ENCODE measurements at regions not wholly inside any gene's neighbourhood (a gene's known extent, or its start where the extent isn't known, plus 50 kb on each side); places are given as distances from the start of the nearest gene placed in this dataset.

- WGBS = 88% methylated on average over 8 of the region's 8 CpGs
- H3K27ac ChIP-seq = no peak overlapping the region
- TF ChIP-seq POLR2AphosphoS5 (IDR thresholded peaks at IDR 0.05) (no peak), CTCF (IDR thresholded peaks at IDR 0.05) (no peak), POLR2A (IDR thresholded peaks at IDR 0.05) (no peak)
- no peaks in the 10 kb centered on the region for H3K9me3 ChIP-seq
- H3K4me1 ChIP-seq (replicated peaks) = no peaks in the 10 kb centered on the region
- intact Hi-C loops (cut with DNase I) = no loop called here
- no peaks in the 10 kb centered on the region for H3K36me3 ChIP-seq
- H3K4me3 ChIP-seq = no peak overlapping the region
- no peaks in the 10 kb centered on the region for H3K27me3 ChIP-seq (replicated peaks; ENCODE audit: insufficient read depth)
- DNase-seq (ENCODE audit: low spot score) = no peak
Observed at GRCh38 chr2:223669453-223670225, 67.5 kb upstream of the SCG2 start.

- no peaks in the 10 kb centered on the region for H3K36me3 ChIP-seq
- no peaks in the 10 kb centered on the region for H3K27me3 ChIP-seq (replicated peaks; ENCODE audit: insufficient read depth)
- no peak for DNase-seq (ENCODE audit: low spot score)
- H3K27ac ChIP-seq = no peak overlapping the region
- intact Hi-C loops (cut with DNase I) = no loop called here
- no peaks in the 10 kb centered on the region for H3K4me1 ChIP-seq (replicated peaks)
- WGBS = 83% methylated on average over 5 of the region's 5 CpGs
- H3K9me3 ChIP-seq = no peaks in the 10 kb centered on the region
- TF ChIP-seq POLR2A (IDR thresholded peaks at IDR 0.05) (no peak), POLR2AphosphoS5 (IDR thresholded peaks at IDR 0.05) (no peak), CTCF (IDR thresholded peaks at IDR 0.05) (no peak)
- H3K4me3 ChIP-seq = no peak overlapping the region
Observed at GRCh38 chr2:223668302-223668998, 66.3 kb upstream of the SCG2 start.

GRCh38 chr2:223654384-223654915 lies 52.3 kb upstream of the SCG2 start:
- intact Hi-C loops (cut with DNase I) = no loop called here
- WGBS = 90% methylated on average over 6 of the region's 6 CpGs
- no peaks in the 10 kb centered on the region for H3K4me1 ChIP-seq (replicated peaks)
- no peaks in the 10 kb centered on the region for H3K36me3 ChIP-seq
- no peak overlapping the region for H3K4me3 ChIP-seq
- H3K27ac ChIP-seq = no peak overlapping the region
- no peaks in the 10 kb centered on the region for H3K27me3 ChIP-seq (replicated peaks; ENCODE audit: insufficient read depth)
- H3K9me3 ChIP-seq = no peaks in the 10 kb centered on the region
- DNase-seq (ENCODE audit: low spot score) = no peak
- TF ChIP-seq POLR2A (IDR thresholded peaks at IDR 0.05) = no peak
- no peak for TF ChIP-seq POLR2AphosphoS5 (IDR thresholded peaks at IDR 0.05)
- TF ChIP-seq CTCF (IDR thresholded peaks at IDR 0.05) = no peak

- no peaks in the 10 kb centered on the region for H3K27me3 ChIP-seq (replicated peaks; ENCODE audit: insufficient read depth)
- H3K9me3 ChIP-seq = no peaks in the 10 kb centered on the region
- WGBS = 80% methylated on average over 1 of the region's 1 CpG
- no peak overlapping the region for H3K27ac ChIP-seq
- no peak for DNase-seq (ENCODE audit: low spot score)
- TF ChIP-seq CTCF (IDR thresholded peaks at IDR 0.05) (no peak), POLR2AphosphoS5 (IDR thresholded peaks at IDR 0.05) (no peak), POLR2A (IDR thresholded peaks at IDR 0.05) (no peak)
- no peaks in the 10 kb centered on the region for H3K4me1 ChIP-seq (replicated peaks)
- no peaks in the 10 kb centered on the region for H3K36me3 ChIP-seq
- intact Hi-C loops (cut with DNase I) = no loop called here
- H3K4me3 ChIP-seq = no peak overlapping the region
Observed at GRCh38 chr2:223652902-223653301, 50.7 kb upstream of the SCG2 start.
